ENCODE measurements at regions not wholly inside any gene's neighbourhood (a gene's known extent, or its start where the extent isn't known, plus 50 kb on each side); places are given as distances from the start of the nearest gene placed in this dataset.

GRCh38 chr10:113320987-113321386 lies 231.9 kb upstream of the HABP2 start:
- H3F3A ChIP-seq (replicated peaks; ENCODE audit: insufficient read depth), result peaks cover 16% of the 10 kb centered on the region
- H3K9me2 ChIP-seq, result no peaks in the 10 kb centered on the region
- H3K9ac ChIP-seq, result no peak overlapping the region
- no peaks in the 10 kb centered on the region for H3K79me2 ChIP-seq (ENCODE audit: insufficient read depth)
- no peak overlapping the region for H3K27ac ChIP-seq (ENCODE audit: low read depth in 2 of 2, low read length in 1 of 2)
- no peak for TF ChIP-seq ZBTB33 (IDR thresholded peaks at IDR 0.05; ENCODE audit: borderline replicate concordance, low read depth)
- no peak for TF ChIP-seq TEAD4 (IDR thresholded peaks at IDR 0.05; ENCODE audit: borderline replicate concordance, insufficient read depth)
- no peak for TF ChIP-seq RCOR1 (IDR thresholded peaks at IDR 0.05; ENCODE audit: low read length)
- no peak for TF ChIP-seq FOXJ3 (CRISPR knock-in tag; IDR thresholded peaks at IDR 0.05)
- no peak for TF ChIP-seq CHD2 (IDR thresholded peaks at IDR 0.05; ENCODE audit: low read length, partially characterized antibody)
- no peak for TF ChIP-seq USF1 (IDR thresholded peaks at IDR 0.05; ENCODE audit: borderline replicate concordance, low read depth)
- no peak for TF ChIP-seq NRF1 (IDR thresholded peaks at IDR 0.05; ENCODE audit: low read depth, low read length)
- no peak for TF ChIP-seq RXRA (IDR thresholded peaks at IDR 0.05; ENCODE audit: borderline replicate concordance, low read depth)
- no peak for TF ChIP-seq CTCF (IDR thresholded peaks at IDR 0.05)
- no peak for TF ChIP-seq FOSL2 (IDR thresholded peaks at IDR 0.05; ENCODE audit: borderline replicate concordance, low read depth)
- no peak for TF ChIP-seq FOXM1 (IDR thresholded peaks at IDR 0.05; ENCODE audit: low read depth)
- TF ChIP-seq IRF3 (IDR thresholded peaks at IDR 0.05; ENCODE audit: low read depth, low read length), result no peak
- H3K4me1 ChIP-seq (ENCODE audit: control insufficient read depth in 1 of 2, insufficient read depth in 2 of 2, low read depth in 1 of 2, low read length in 1 of 2), result peaks cover 0 to 14% of the 10 kb centered on the region in 2 experiments; a peak in 1 of 4 replicates
- H3K4me2 ChIP-seq, result no peak overlapping the region
- H3K27me3 ChIP-seq (ENCODE audit: insufficient read depth), result no peaks in the 10 kb centered on the region
- POLR2A ChIA-PET, result no interaction called here
- CTCF ChIA-PET, result no interaction called here
- no peak for DNase-seq
- no peak overlapping the region for H3K4me3 ChIP-seq (ENCODE audit: low read depth in 2 of 2, low read length in 1 of 2)
- no peak overlapping the region for H2AFZ ChIP-seq (ENCODE audit: low read depth)
- 92% methylated on average over 6 of the region's 6 CpGs for WGBS (ENCODE audit: low lambda C conversion rate)
- H3K36me3 ChIP-seq (replicated peaks in 1 of 2; ENCODE audit: control insufficient read depth in 1 of 2, insufficient read depth in 2 of 2, low read length in 1 of 2), result no peaks in the 10 kb centered on the region
- H4K20me1 ChIP-seq (ENCODE audit: insufficient read depth), result no peaks in the 10 kb centered on the region
- no peaks in the 10 kb centered on the region for H3K9me3 ChIP-seq
